Loucy (cell line): ENCODE measurements at regions not wholly inside any gene's neighbourhood (a gene's known extent, or its start where the extent isn't known, plus 50 kb on each side); places are given as distances from the start of the nearest gene placed in this dataset.

Source experiments
- H2AFZ ChIP-seq: fragments of 200-600 bp; sonication (generic); 2 replicates; pipeline ENCODE4 v1.6.0; 2016; ENCODE audit warnings: antibody characterized with exemption, mild to moderate bottlenecking, low read length, moderate library complexity
- H3F3A ChIP-seq: fragments of 200-600 bp; 2 replicates; pipeline ENCODE4 v1.6.0; 2016; ENCODE audit warnings: antibody characterized with exemption, low read depth, mild to moderate bottlenecking
- H3K27me3 ChIP-seq: fragments of 200-600 bp; sonication (generic); 2 replicates; pipeline ENCODE4 v1.6.1; 2014; ENCODE audit warnings: low read length, mild to moderate bottlenecking; ENCODE audit not compliant: insufficient read depth, poor library complexity, severe bottlenecking
- H3K36me3 ChIP-seq: fragments of 200-600 bp; sonication (generic); 2 replicates; pipeline ENCODE4 v1.6.1; 2016; ENCODE audit warnings: low read length; ENCODE audit not compliant: insufficient read depth
- H3K4me1 ChIP-seq: fragments of 200-600 bp; sonication (generic); 2 replicates; pipeline ENCODE4 v1.5.1; 2014; ENCODE audit warnings: low read length, mild to moderate bottlenecking; ENCODE audit not compliant: insufficient read depth, poor library complexity, severe bottlenecking
- H3K4me2 ChIP-seq: fragments of 200-600 bp; sonication (generic); 2 replicates; pipeline ENCODE4 v1.6.0; 2014; ENCODE audit warnings: antibody characterized with exemption, low read length, low read depth, mild to moderate bottlenecking; ENCODE audit not compliant: poor library complexity, severe bottlenecking
- H3K4me3 ChIP-seq: fragments of 200-600 bp; sonication (generic); 2 replicates; pipeline ENCODE4 v1.5.1; 2014; ENCODE audit warnings: low read length, mild to moderate bottlenecking, mixed read lengths; ENCODE audit not compliant: poor library complexity, severe bottlenecking
- H3K79me2 ChIP-seq: fragments of 200-600 bp; sonication (generic); 2 replicates; pipeline ENCODE4 v1.6.1; 2014; ENCODE audit warnings: low read length; ENCODE audit not compliant: insufficient read depth
- H3K9ac ChIP-seq: fragments of 200-600 bp; sonication (generic); 2 replicates; pipeline ENCODE4 v1.6.0; 2014; ENCODE audit warnings: mild to moderate bottlenecking, low read depth, low read length, moderate library complexity; ENCODE audit not compliant: poor library complexity, severe bottlenecking
- H3K9me2 ChIP-seq: fragments of 200-600 bp; sonication (generic); replicated peaks from 2 replicates; pipeline ENCODE4 v1.6.1; 2016; ENCODE audit warnings: low read depth, low read length, mixed read lengths
- H3K9me3 ChIP-seq: fragments of 200-600 bp; sonication (generic); 2 replicates; pipeline ENCODE4 v1.6.1; 2014; ENCODE audit warnings: mild to moderate bottlenecking, antibody characterized with exemption, low read length, low read depth; ENCODE audit not compliant: insufficient read depth
- H4K20me1 ChIP-seq: fragments of 200-600 bp; sonication (generic); 2 replicates; pipeline ENCODE4 v1.6.0; 2014; ENCODE audit warnings: antibody characterized with exemption, low read length, mild to moderate bottlenecking; ENCODE audit not compliant: insufficient read depth, poor library complexity, severe bottlenecking
- CTCF ChIP-seq: fragments of 200-600 bp; sonication (generic); conservative IDR thresholded peaks from 2 replicates; pipeline ENCODE4 v1.5.1; 2014; ENCODE audit warnings: mild to moderate bottlenecking, antibody characterized with exemption, low read length
- EZH2phosphoT487 ChIP-seq: fragments of 200-600 bp; IDR thresholded peaks from 2 replicates; pipeline ENCODE4 v1.6.1; 2018; ENCODE audit warnings: antibody characterized with exemption, mild to moderate bottlenecking, moderate library complexity, borderline replicate concordance

- no peak overlapping the region for H2AFZ ChIP-seq
- H3K79me2 ChIP-seq = no peaks in the 10 kb centered on the region
- no peaks in the 10 kb centered on the region for H3K9me2 ChIP-seq
- no peaks in the 10 kb centered on the region for H3K36me3 ChIP-seq
- no peaks in the 10 kb centered on the region for H3F3A ChIP-seq
- no peaks in the 10 kb centered on the region for H3K27me3 ChIP-seq
- TF ChIP-seq CTCF = no peak
- no peaks in the 10 kb centered on the region for H4K20me1 ChIP-seq
- no peak overlapping the region for H3K9ac ChIP-seq
- no peak overlapping the region for H3K4me3 ChIP-seq
- no peaks in the 10 kb centered on the region for H3K9me3 ChIP-seq
- no peak overlapping the region for H3K4me2 ChIP-seq
- no peaks in the 10 kb centered on the region for H3K4me1 ChIP-seq
Measured at GRCh38 chr10:20407357-20407756, 489.8 kb downstream of the NEBL start.

- Histone ChIP-seq H3K79me2 (no peaks in the 10 kb centered on the region), H3K4me3 (no peak overlapping the region), H3K4me2 (no peak overlapping the region), H3K27me3 (no peaks in the 10 kb centered on the region), H3K9me3 (no peaks in the 10 kb centered on the region), H3K4me1 (no peaks in the 10 kb centered on the region), H3K9me2 (no peaks in the 10 kb centered on the region), H3K36me3 (no peaks in the 10 kb centered on the region), H4K20me1 (no peaks in the 10 kb centered on the region), H3F3A (no peaks in the 10 kb centered on the region), H3K9ac (no peak overlapping the region), H2AFZ (no peak overlapping the region)
- TF ChIP-seq EZH2phosphoT487 (no peak), CTCF (no peak)
Measured at GRCh38 chr10:20406281-20407104, 490.6 kb downstream of the NEBL start.

GRCh38 chr10:20405761-20406160 is 491.4 kb downstream of the NEBL start:
- no peaks in the 10 kb centered on the region for H3K27me3 ChIP-seq
- H4K20me1 ChIP-seq = no peaks in the 10 kb centered on the region
- no peak overlapping the region for H3K4me3 ChIP-seq
- no peak for TF ChIP-seq EZH2phosphoT487
- TF ChIP-seq CTCF = no peak
- no peak overlapping the region for H2AFZ ChIP-seq
- no peaks in the 10 kb centered on the region for H3K36me3 ChIP-seq
- H3K9me3 ChIP-seq = no peaks in the 10 kb centered on the region
- no peak overlapping the region for H3K9ac ChIP-seq
- no peak overlapping the region for H3K4me2 ChIP-seq
- H3K79me2 ChIP-seq = no peaks in the 10 kb centered on the region
- no peaks in the 10 kb centered on the region for H3K9me2 ChIP-seq
- H3F3A ChIP-seq = no peaks in the 10 kb centered on the region
- H3K4me1 ChIP-seq = no peaks in the 10 kb centered on the region
